Lower leg skin (tissue), 3 donors: ENCODE measurements at regions not wholly inside any gene's neighbourhood (a gene's known extent, or its start where the extent isn't known, plus 50 kb on each side); places are given as distances from the start of the nearest gene placed in this dataset.

Source experiments
- CTCF ChIP-seq, 3 donors: fragments of 450-650 bp; IDR thresholded peaks; one replicate each; pipeline ENCODE4 v1.5.1; 2016; ENCODE audit warnings: antibody characterized with exemption in 3 of 3, mild to moderate bottlenecking in 3 of 3, moderate library complexity in 2 of 3
- POLR2A ChIP-seq, 2 donors: fragments of 450-650 bp; IDR thresholded peaks; one replicate each; pipeline ENCODE4 v1.6.1; 2016 to 2017; ENCODE audit warnings: antibody characterized with exemption in 2 of 2, mild to moderate bottlenecking in 1 of 2, moderate library complexity in 1 of 2

GRCh38 chr2:111219734-111220505, 99.2 kb downstream of the BCL2L11 start:
- TF ChIP-seq CTCF (IDR thresholded peaks at IDR 0.05) (no peak), POLR2A (IDR thresholded peaks at IDR 0.05) (no peak)
